Fibroblast of skin of right quadriceps (primary cell): ENCODE measurements at regions not wholly inside any gene's neighbourhood (a gene's known extent, or its start where the extent isn't known, plus 50 kb on each side); places are given as distances from the start of the nearest gene placed in this dataset.
"Not testable (repeated sequence)": the region's sequence is repeated elsewhere in the genome, so short reads cannot be mapped to it uniquely, and the experiment has no call there.

ENCODE experiments used
- DNase-seq: peaks from one replicate; pipeline ENCODE4 v3.0.0-alpha.2; 2013

- DNase-seq = not testable (repeated sequence)
These were observed 123.9 kb upstream of the FAT1 start for GRCh38 chr4:186847429-186848131.

DNA sequence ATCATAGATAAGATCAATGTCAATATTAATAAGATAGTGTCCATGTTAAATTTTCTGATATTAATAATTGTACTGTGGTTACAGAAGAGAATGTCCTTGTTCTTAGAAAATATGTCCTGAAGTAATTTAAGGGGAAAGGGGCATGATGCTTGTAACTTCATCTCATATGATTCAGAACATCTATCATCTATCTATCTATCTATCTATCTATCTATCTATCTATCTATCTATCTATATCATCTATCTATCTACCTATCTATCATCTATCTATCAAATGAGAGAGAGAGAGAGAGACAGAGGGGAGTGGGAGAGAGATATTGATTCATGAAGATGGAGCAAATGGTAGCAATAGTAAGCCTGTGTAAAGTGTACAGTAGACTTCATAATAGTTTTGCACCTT lies 124.8 kb upstream of the FAT1 start:
- no peak for DNase-seq

GRCh38 chr4:186851291-186852072 lies 127.8 kb upstream of the FAT1 start:
- DNase-seq = no peak

- no peak for DNase-seq
These were observed 128.4 kb upstream of the FAT1 start for GRCh38 chr4:186852073-186852420.

DNA sequence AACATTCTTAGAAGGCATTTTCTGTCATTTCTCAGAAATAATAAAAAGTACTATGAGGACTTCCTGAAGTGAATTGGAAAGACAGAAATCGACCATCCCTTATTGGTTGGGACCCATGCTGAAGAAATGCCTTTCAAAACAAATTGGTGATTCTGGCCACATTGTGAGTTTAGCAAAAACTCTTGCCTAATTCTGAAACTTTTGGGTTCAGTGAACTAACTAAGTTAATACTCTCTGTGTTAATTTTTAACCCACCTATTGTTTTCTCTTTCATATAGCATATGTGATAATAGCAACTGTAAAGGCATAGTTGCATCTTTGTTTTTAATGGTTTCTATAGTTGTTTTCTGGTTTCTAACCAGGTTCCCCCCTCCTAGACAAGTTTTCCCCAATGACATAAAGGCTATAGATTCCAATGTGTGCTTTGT lies 129.3 kb upstream of the FAT1 start:
- DNase-seq = no peak

DNA sequence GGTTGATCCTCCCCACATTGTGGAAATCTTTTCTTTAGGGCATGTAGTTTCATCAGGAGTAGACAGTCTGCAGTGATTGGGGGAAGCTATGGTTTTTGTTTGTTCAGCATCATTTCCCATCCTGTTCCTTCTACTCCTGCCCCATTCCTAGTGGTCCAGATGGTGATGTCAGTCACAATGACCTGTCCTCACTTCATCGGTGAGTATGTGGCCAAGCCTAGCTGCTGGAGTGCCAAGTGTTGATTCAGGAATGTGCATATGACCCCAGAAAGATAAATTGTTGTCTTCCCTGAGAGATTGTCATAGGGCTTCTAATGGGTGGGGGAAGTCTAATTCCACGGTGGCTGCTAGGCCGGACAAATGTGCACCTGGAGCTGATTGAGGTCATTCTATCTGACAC lies 130.6 kb upstream of the FAT1 start:
- DNase-seq = no peak

DNA sequence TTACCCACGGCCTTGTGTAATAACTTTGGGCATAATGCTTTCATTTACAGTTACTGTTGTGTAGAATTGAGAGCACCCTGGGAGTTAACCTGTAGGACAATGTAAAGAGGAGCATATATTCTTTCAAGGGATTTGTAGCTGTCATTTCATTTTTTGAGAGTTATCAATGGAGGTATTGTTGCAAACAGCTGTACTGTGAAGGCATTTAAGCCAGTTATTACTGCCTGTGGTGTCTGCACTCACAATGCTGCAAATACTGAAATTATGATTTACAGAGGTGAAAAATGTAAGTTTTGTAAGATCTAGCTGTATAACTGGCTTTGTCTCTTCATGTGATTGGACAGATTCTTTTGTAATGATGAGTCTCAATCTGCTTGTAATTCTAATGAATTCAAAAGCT lies 131.5 kb upstream of the FAT1 start:
- no peak for DNase-seq

GRCh38 chr4:186857793-186858192 lies 134.1 kb upstream of the FAT1 start:
- DNase-seq = no peak

GRCh38 chr4:186858355-186858754 lies 134.7 kb upstream of the FAT1 start:
- DNase-seq = no peak

GRCh38 chr4:186859420-186859819 lies 135.8 kb upstream of the FAT1 start:
- no peak for DNase-seq

GRCh38 chr4:186861317-186861716 lies 137.7 kb upstream of the FAT1 start:
- no peak for DNase-seq

- no peak for DNase-seq
These were observed 148.2 kb upstream of the FAT1 start for GRCh38 chr4:186871856-186872255.

DNA sequence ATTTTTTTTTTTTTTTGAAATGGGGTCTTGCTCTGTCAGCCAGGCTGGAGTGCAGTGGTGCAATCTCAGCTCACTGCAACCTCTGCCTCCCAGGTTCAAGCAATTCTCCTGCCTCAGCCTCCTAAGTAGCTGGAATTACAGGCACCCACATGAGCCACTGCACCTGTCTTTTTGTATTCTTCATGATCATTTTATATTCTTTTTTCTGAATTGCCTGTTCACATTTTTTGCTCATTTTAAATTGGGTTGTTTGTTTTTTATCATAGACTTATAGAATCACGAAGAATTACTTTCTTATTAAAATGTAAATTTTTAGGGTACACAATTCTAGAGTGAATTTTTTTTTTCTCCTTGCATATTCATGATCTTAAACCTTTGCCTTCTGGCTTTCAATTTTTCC lies 149.4 kb upstream of the FAT1 start:
- not testable (repeated sequence) for DNase-seq

DNA sequence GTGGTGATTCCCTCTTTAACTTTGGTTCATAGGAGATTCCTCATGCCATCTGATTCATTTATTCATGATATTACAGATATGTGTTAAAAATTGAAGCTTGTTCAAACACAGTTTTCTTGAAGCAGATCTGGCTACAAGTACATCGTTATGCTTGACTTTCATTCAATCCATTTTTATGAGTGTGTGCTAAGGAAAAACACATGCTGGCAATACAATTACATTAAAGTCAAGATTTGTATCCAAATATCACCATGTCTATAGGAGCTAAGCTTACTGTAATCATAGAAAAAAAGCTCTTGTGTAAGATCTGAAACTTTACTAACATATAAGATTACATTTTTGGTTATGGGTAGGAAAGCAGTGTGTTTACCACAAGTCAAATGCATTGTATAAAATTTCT lies 151.8 kb upstream of the FAT1 start:
- no peak for DNase-seq

DNA sequence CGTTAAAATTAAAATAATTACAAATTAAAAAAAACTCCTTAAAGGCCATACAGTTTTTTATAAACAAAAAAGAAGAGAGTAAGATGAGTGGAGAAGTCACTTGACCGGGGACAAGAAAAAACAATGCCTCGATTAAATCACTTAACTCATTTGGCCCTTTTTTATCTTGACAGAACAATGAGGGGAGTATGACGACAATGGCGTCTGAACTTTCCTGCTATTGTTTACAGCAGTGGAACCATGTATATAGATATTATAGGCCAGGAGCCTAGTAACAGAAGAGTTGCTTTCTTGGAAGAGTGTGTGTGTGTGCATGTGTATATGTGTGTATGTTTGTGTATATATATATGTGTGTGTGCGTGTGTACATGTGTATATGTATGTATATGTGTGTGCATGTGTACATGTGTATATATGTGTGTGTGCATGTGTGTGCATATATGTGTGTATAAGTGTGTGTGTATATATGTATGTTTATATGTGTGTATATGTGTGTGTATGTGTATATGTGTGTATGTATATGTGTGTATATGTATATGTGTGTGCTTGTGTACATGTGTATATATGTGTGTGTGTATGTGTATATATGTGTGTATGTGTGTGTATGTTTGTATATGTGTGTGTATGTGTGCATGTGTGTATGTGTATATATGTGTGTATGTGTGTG lies 153.4 kb upstream of the FAT1 start:
- DNase-seq = no peak

DNA sequence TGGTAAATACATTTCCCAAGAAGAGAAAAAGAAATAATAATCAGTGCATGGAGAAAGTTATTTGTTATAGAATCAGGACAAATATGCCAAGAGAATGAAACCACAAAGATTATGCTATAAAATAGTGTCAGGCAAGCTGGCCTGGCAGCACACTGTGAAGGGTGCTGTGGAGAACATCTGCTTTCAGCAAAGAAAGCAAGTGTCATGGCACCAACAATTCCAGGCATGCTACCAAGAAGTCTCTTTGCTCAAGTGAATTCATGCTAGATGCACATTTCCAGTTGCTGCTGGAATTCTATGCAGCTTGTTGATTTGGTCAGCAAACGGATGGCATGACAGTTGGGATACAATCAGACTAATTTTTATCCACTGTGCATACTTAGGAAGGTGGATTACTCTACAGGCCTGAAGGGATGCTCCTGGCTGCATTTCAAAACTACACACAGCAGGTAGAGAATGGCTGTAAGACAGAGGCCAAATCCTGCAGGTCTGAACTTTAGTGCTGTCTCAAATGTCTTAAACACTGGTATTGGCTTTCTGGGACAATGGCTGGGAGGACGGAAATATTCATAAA lies 154.6 kb upstream of the FAT1 start:
- DNase-seq = no peak

DNA sequence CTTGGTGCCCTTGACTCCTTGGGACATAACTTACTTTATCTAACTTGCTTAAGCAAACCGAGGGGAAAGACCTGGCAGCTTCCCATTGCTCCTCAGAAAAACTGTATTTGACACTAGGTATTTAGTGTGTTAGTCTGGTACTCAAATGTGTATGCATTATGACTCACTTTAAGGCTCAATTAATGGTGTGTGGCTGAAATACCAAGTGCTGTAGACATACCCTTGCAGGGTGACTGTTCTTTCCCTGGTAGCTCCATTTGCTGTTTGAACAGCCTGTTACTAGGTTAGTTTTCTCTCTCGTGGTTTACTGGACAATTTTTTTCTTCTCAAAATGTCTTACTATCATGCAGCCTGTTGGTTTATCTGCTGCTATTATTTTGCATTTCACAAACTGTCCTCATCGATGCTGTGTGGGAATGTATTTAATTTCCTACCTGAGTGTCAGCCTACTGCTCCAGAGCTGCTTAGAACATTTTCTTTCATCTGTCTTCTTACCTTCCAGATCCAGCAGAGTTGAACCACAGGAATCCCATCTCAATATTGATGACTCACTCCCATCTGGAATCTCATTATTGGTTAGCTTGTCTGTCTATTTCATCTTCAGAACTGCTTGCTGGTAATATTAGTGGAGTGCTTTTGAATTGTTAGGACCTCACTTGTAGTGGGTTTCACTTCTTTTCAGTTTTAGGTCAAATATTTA lies 158.0 kb upstream of the FAT1 start:
- peak; percentile 86 for DNase-seq

- no peak for DNase-seq
These were observed 158.6 kb upstream of the FAT1 start for GRCh38 chr4:186882293-186882692.

GRCh38 chr4:186885289-186885688 lies 161.6 kb upstream of the FAT1 start:
- no peak for DNase-seq

DNA sequence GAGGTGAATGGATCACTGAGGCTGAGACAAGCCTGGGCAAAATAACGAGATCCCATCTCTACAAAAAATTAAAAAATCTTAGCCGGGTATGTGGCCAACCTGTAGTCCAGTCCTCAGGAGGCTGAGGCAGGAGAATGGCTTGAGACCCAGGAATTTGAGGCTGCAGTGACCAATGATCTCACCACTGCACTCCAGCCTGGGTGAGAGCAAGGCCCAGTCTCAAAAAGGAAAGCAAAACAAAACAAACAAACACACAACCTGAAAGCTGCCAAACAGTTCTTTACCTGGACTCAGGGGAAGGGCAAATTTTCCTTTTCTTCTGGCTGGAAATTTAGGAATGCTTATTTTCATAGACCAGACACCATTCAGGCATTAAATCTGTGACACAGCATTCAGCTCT lies 163.1 kb upstream of the FAT1 start:
- no peak for DNase-seq

GRCh38 chr4:186887291-186887700 lies 163.6 kb upstream of the FAT1 start:
- DNase-seq = peak; percentile 44

DNA sequence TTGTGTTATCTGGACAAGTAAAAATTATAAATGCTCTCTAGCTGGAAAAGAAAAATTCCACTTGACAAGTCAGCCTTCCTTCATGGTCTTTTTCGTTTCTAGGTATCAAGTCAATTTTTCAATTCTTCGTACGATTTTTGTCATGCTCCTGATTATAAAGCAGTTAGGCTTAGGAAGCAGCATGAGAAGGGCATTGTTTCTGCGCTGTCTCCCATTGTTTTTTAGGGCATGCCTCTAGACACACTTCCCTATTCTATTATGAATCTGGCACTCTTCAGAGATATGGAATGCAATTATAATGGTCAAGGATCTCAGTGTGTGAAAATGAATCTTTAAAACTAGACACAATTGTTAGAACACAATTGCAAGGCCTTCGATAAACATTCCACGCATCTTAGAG lies 164.1 kb upstream of the FAT1 start:
- DNase-seq = no peak
